MM.1S (cell line): ENCODE measurements at regions not wholly inside any gene's neighbourhood (a gene's known extent, or its start where the extent isn't known, plus 50 kb on each side); places are given as distances from the start of the nearest gene placed in this dataset.

Experiments used
- DNase-seq: peaks from one replicate; pipeline ENCODE4 v3.0.0-alpha.2; 2015
- H2AFZ ChIP-seq: fragments of 300-600 bp; sonication (generic); 2 replicates; pipeline ENCODE4 v1.6.0; 2016; ENCODE audit warnings: antibody characterized with exemption, low read length
- H3F3A ChIP-seq: fragments of 300-600 bp; sonication (generic); 2 replicates; pipeline ENCODE4 v1.6.1; 2016; ENCODE audit warnings: mild to moderate bottlenecking, antibody characterized with exemption, low read length, moderate library complexity, mixed read lengths; ENCODE audit not compliant: insufficient read depth
- H3K27ac ChIP-seq: fragments of 300-600 bp; sonication (generic); 2 replicates; pipeline ENCODE4 v1.5.1; 2016; ENCODE audit warnings: mild to moderate bottlenecking, low read length
- H3K27me3 ChIP-seq: fragments of 300-600 bp; sonication (generic); replicated peaks from 2 replicates; pipeline ENCODE4 v1.6.0; 2016; ENCODE audit warnings: low read length; ENCODE audit not compliant: insufficient read depth
- H3K36me3 ChIP-seq: fragments of 300-600 bp; sonication (generic); replicated peaks from 2 replicates; pipeline ENCODE4 v1.6.1; 2016; ENCODE audit warnings: mild to moderate bottlenecking, low read length, mixed read lengths; ENCODE audit not compliant: insufficient read depth
- H3K4me1 ChIP-seq: fragments of 300-600 bp; sonication (generic); 2 replicates; pipeline ENCODE4 v1.6.1; 2016; ENCODE audit warnings: low read length, mixed read lengths
- H3K4me2 ChIP-seq: fragments of 300-600 bp; sonication (generic); 2 replicates; pipeline ENCODE4 v1.6.0; 2016; ENCODE audit warnings: low read depth, low read length
- H3K4me3 ChIP-seq: fragments of 300-600 bp; sonication (generic); 2 replicates; pipeline ENCODE4 v1.5.1; 2016; ENCODE audit warnings: low read length, mixed read lengths
- H3K79me2 ChIP-seq: fragments of 300-600 bp; sonication (generic); 2 replicates; pipeline ENCODE4 v1.6.1; 2016; ENCODE audit warnings: mixed run types, low read length, mixed read lengths
- H3K9ac ChIP-seq: fragments of 300-600 bp; sonication (generic); 2 replicates; pipeline ENCODE4 v1.6.1; 2016; ENCODE audit warnings: low read length, mixed read lengths
- H3K9me2 ChIP-seq: fragments of 300-600 bp; sonication (generic); replicated peaks from 2 replicates; pipeline ENCODE4 v1.6.1; 2016; ENCODE audit warnings: mild to moderate bottlenecking, low read length, mixed read lengths; ENCODE audit not compliant: insufficient read depth
- H3K9me3 ChIP-seq: fragments of 300-600 bp; sonication (generic); replicated peaks from 2 replicates; pipeline ENCODE4 v1.6.1; 2016; ENCODE audit warnings: mild to moderate bottlenecking, low read length, mixed read lengths; ENCODE audit not compliant: insufficient read depth
- H4K20me1 ChIP-seq: fragments of 300-600 bp; sonication (generic); 2 replicates; pipeline ENCODE4 v1.6.1; 2016; ENCODE audit warnings: mild to moderate bottlenecking, low read length, moderate library complexity, mixed read lengths; ENCODE audit not compliant: insufficient read depth
- EZH2 ChIP-seq: fragments of 300-600 bp; sonication (generic); optimal IDR thresholded peaks from 2 replicates; pipeline ENCODE3; 2017; ENCODE audit warnings: low read depth, mild to moderate bottlenecking, antibody characterized with exemption, low read length, mixed read lengths
- EZH2phosphoT487 ChIP-seq: fragments of 300-600 bp; sonication (generic); IDR thresholded peaks from 2 replicates; pipeline ENCODE4 v1.6.1; 2018; ENCODE audit warnings: antibody characterized with exemption, low read length
- TF ChIP-seq, protein P1 (sequence below): fragments of 300-600 bp; sonication (generic); IDR thresholded peaks from 2 replicates; pipeline ENCODE4 v1.5.1; 2016; ENCODE audit warnings: antibody characterized with exemption, low read length, mixed read lengths

DNA sequence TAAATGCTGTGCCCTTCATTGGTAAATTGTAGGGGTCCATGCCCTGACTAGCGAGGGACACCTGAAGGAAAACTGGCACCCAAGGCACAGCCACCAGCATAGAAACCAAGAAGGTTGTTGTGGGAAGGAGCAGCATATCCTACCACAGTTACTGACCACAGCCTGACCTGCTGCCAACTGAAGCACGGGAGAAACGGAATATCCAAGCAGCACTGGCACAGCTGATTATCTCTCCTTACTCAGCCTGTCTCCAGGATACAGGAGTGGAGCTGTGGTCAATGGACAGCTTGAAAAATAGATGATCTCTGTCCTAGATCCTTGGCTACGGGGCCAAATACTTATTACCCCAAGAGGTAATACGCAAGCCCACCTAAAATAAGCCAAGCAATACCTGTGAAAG, 164.5 kb downstream of the ATPSCKMT start:
- TF ChIP-seq EZH2 (no peak), EZH2phosphoT487 (no peak)
- TF ChIP-seq, protein P1, sequence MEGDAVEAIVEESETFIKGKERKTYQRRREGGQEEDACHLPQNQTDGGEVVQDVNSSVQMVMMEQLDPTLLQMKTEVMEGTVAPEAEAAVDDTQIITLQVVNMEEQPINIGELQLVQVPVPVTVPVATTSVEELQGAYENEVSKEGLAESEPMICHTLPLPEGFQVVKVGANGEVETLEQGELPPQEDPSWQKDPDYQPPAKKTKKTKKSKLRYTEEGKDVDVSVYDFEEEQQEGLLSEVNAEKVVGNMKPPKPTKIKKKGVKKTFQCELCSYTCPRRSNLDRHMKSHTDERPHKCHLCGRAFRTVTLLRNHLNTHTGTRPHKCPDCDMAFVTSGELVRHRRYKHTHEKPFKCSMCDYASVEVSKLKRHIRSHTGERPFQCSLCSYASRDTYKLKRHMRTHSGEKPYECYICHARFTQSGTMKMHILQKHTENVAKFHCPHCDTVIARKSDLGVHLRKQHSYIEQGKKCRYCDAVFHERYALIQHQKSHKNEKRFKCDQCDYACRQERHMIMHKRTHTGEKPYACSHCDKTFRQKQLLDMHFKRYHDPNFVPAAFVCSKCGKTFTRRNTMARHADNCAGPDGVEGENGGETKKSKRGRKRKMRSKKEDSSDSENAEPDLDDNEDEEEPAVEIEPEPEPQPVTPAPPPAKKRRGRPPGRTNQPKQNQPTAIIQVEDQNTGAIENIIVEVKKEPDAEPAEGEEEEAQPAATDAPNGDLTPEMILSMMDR = no peak
- Histone ChIP-seq H3K9me3 (no peaks in the 10 kb centered on the region), H3K27me3 (no peaks in the 10 kb centered on the region), H3K27ac (no peak overlapping the region), H3K79me2 (no peaks in the 10 kb centered on the region), H3K4me2 (no peak overlapping the region), H3K4me1 (no peaks in the 10 kb centered on the region), H2AFZ (no peak overlapping the region), H3F3A (no peaks in the 10 kb centered on the region), H3K36me3 (no peaks in the 10 kb centered on the region), H3K9me2 (no peaks in the 10 kb centered on the region), H3K4me3 (no peak overlapping the region), H4K20me1 (no peaks in the 10 kb centered on the region), H3K9ac (no peak overlapping the region)
- no peak for DNase-seq

DNA sequence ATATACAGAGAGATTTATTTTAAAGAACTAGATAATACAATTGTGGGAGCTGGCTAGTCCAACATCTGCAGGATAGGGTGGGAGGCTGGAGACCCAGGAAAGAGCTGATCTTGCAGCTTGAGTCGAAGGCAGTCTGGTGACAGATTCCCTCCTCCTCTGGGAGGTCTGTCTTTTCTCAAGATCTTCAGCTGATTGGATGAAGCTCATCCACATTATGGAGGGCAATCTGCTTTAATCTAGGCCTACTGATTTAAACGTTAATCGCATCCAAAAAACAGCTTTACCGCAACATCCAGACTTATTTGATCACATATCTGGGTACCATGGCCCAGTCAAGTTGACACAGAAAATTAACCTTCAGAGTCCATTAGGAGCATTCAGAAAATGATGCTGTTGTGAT, 168.1 kb downstream of the ATPSCKMT start:
- TF ChIP-seq EZH2 = no peak
- no peak for TF ChIP-seq EZH2phosphoT487
- TF ChIP-seq, protein P1 = no peak
- Histone ChIP-seq H3K4me2 (no peak overlapping the region), H4K20me1 (no peaks in the 10 kb centered on the region), H3F3A (no peaks in the 10 kb centered on the region), H3K79me2 (no peaks in the 10 kb centered on the region), H3K9me2 (no peaks in the 10 kb centered on the region), H3K4me1 (no peaks in the 10 kb centered on the region), H3K4me3 (no peak overlapping the region), H3K36me3 (no peaks in the 10 kb centered on the region), H3K9me3 (no peaks in the 10 kb centered on the region), H3K27ac (no peak overlapping the region), H3K27me3 (no peaks in the 10 kb centered on the region), H3K9ac (no peak overlapping the region), H2AFZ (no peak overlapping the region)
- no peak for DNase-seq

DNA sequence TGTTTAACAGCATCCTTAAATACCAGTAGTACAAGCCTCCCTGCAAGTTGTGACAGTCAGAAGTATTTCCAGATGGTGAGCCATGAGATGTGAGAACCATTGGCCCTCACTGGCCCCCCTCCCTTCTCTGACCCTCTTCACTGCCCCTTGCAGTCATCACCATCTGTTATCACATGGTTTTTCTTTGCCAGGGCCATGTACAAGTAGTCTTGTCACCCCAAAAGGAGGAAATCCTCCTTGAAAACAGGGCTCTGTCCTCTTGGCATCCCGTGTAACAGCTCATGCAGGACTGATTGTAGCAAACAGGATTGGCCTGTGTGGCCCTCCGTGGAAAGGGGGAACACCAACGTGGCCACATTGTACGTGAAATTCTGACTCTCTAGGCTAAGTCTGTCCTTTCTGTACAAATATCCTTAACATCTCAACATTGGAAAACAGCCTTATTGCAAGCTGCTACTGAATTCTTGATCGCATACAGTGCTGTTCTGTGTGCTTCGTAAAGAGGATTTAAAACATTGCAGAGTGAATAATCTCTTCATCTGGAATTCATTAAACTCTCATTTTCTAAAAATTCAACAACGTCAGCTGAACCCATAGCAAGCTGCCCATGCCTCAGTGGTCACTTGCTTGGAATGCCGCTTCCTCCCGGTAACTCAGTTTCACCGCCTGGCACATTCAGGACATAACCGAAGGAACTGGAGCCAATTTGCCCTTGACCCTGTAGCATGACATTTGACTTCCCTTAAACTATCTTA, 171.7 kb downstream of the ATPSCKMT start:
- no peak overlapping the region for H3K4me3 ChIP-seq
- no peaks in the 10 kb centered on the region for H3K9me2 ChIP-seq
- no peak overlapping the region for H3K9ac ChIP-seq
- H3K4me2 ChIP-seq = no peak overlapping the region
- no peaks in the 10 kb centered on the region for H3K36me3 ChIP-seq
- H3K27me3 ChIP-seq = no peaks in the 10 kb centered on the region
- no peaks in the 10 kb centered on the region for H3F3A ChIP-seq
- DNase-seq = no peak
- no peak overlapping the region for H2AFZ ChIP-seq
- no peaks in the 10 kb centered on the region for H3K9me3 ChIP-seq
- H3K4me1 ChIP-seq = no peaks in the 10 kb centered on the region
- H3K27ac ChIP-seq = no peak overlapping the region
- no peaks in the 10 kb centered on the region for H4K20me1 ChIP-seq
- no peaks in the 10 kb centered on the region for H3K79me2 ChIP-seq
- TF ChIP-seq EZH2 (no peak), EZH2phosphoT487 (no peak)
- TF ChIP-seq, protein P1 = no peak
